Neural progenitor cell (in vitro differentiated cells): ENCODE measurements at regions not wholly inside any gene's neighbourhood (a gene's known extent, or its start where the extent isn't known, plus 50 kb on each side); places are given as distances from the start of the nearest gene placed in this dataset.

Experiments used
- CTCF ChIP-seq: fragments of 200-600 bp; sonication (generic); IDR thresholded peaks from 2 replicates; pipeline ENCODE4 v1.5.1; 2017; ENCODE audit warnings: antibody characterized with exemption, mild to moderate bottlenecking
- EZH2 ChIP-seq: fragments of 200-600 bp; sonication (generic); IDR thresholded peaks from 2 replicates; pipeline ENCODE4 v1.6.1; 2017; ENCODE audit warnings: antibody characterized with exemption, mild to moderate bottlenecking, moderate library complexity
- EZH2phosphoT487 ChIP-seq: fragments of 200-600 bp; sonication (generic); IDR thresholded peaks from 2 replicates; pipeline ENCODE4 v1.6.1; 2017; ENCODE audit warnings: antibody characterized with exemption

- TF ChIP-seq EZH2 (no peak), CTCF (no peak), EZH2phosphoT487 (no peak)
Observed at GRCh38 chr4:57305836-57306235, 195.7 kb upstream of the IGFBP7 start.
